Suprapubic skin (tissue), 3 donors: ENCODE measurements at regions not wholly inside any gene's neighbourhood (a gene's known extent, or its start where the extent isn't known, plus 50 kb on each side); places are given as distances from the start of the nearest gene placed in this dataset.

Experiments
- CTCF ChIP-seq, 2 donors: fragments of 200-600 bp in 1 of 2; fragments of 450-650 bp in 1 of 2; sonication (generic) in 1 of 2; IDR thresholded peaks; one replicate each; pipeline ENCODE4 v1.5.1; 2016 to 2019; ENCODE audit warnings: antibody characterized with exemption in 2 of 2, mild to moderate bottlenecking in 1 of 2, moderate library complexity in 1 of 2
- POLR2AphosphoS5 ChIP-seq, 3 donors: sonication (generic); formaldehyde crosslinking; IDR thresholded peaks; one replicate each; pipeline ENCODE4 v1.6.1; 2017; ENCODE audit warnings: antibody characterized with exemption in 3 of 3

- no peak for TF ChIP-seq CTCF (IDR thresholded peaks at IDR 0.05)
- TF ChIP-seq POLR2AphosphoS5 (IDR thresholded peaks at IDR 0.05): no peak
These were observed 85.3 kb downstream of the ZNF726 start for GRCh38 chr19:23999821-24000610.
